HG03175 (cell line): ENCODE measurements at regions not wholly inside any gene's neighbourhood (a gene's known extent, or its start where the extent isn't known, plus 50 kb on each side); places are given as distances from the start of the nearest gene placed in this dataset.
"Not testable (repeated sequence)": the region's sequence is repeated elsewhere in the genome, so short reads cannot be mapped to it uniquely, and the experiment has no call there.

Experiments used
- ATAC-seq: cut with Tn5 transposase; IDR thresholded peaks from one replicate; pipeline ENCODE4 v1.9.1; 2021; ENCODE audit warnings: mild to moderate bottlenecking, moderate library complexity; ENCODE audit not compliant: unreplicated experiment

GRCh38 chr18:47682876-47683275 lies 247.6 kb downstream of the SMAD2 start:
- no peak for ATAC-seq

GRCh38 chr18:47680488-47680887 lies 250.0 kb downstream of the SMAD2 start:
- ATAC-seq: no peak

- ATAC-seq: no peak
Observed at GRCh38 chr18:47679864-47680263, 250.6 kb downstream of the SMAD2 start.

GRCh38 chr18:47677952-47678351 lies 252.5 kb downstream of the SMAD2 start:
- no peak for ATAC-seq

GRCh38 chr18:47669815-47670214 lies 260.6 kb downstream of the SMAD2 start:
- ATAC-seq: no peak

- ATAC-seq: no peak
Observed at GRCh38 chr18:47658498-47658897, 272.0 kb downstream of the SMAD2 start.

GRCh38 chr18:47654988-47655387 lies 275.5 kb downstream of the SMAD2 start:
- ATAC-seq: no peak

GRCh38 chr18:47644896-47645295 lies 285.6 kb downstream of the SMAD2 start:
- ATAC-seq: no peak

- ATAC-seq: not testable (repeated sequence)
Observed at GRCh38 chr18:47637551-47637950, 292.9 kb downstream of the SMAD2 start.

- no peak for ATAC-seq
Observed at GRCh38 chr18:47635416-47635815, 295.0 kb downstream of the SMAD2 start.

GRCh38 chr18:47632970-47633635 lies 297.4 kb downstream of the SMAD2 start:
- ATAC-seq: no peak

GRCh38 chr18:47628893-47629292 lies 301.6 kb downstream of the SMAD2 start:
- ATAC-seq: no peak

- no peak for ATAC-seq
Observed at GRCh38 chr18:47628240-47628781, 302.1 kb downstream of the SMAD2 start.

GRCh38 chr18:47627030-47627429 lies 303.4 kb downstream of the SMAD2 start:
- no peak for ATAC-seq

GRCh38 chr18:47619771-47620448 lies 310.5 kb downstream of the SMAD2 start:
- ATAC-seq: no peak

GRCh38 chr18:47618758-47619157 lies 311.7 kb downstream of the SMAD2 start:
- ATAC-seq: no peak

- ATAC-seq: no peak
Observed at GRCh38 chr18:47615043-47615442, 315.4 kb downstream of the SMAD2 start.

- no peak for ATAC-seq
Observed at GRCh38 chr18:47613929-47614328, 316.5 kb downstream of the SMAD2 start.

- ATAC-seq: no peak
Observed at GRCh38 chr18:47611649-47612048, 318.8 kb downstream of the SMAD2 start.

- ATAC-seq: no peak
Observed at GRCh38 chr18:47606526-47606925, 323.9 kb downstream of the SMAD2 start.

- no peak for ATAC-seq
Observed at GRCh38 chr18:47605093-47605492, 325.4 kb downstream of the SMAD2 start.

- no peak for ATAC-seq
Observed at GRCh38 chr18:47604021-47604420, 326.4 kb downstream of the SMAD2 start.
